ENCODE measurements at regions not wholly inside any gene's neighbourhood (a gene's known extent, or its start where the extent isn't known, plus 50 kb on each side); places are given as distances from the start of the nearest gene placed in this dataset.

GRCh38 chr12:3959799-3960560, 86.8 kb upstream of the PARP11 start:
- Histone ChIP-seq H3K4me1 (no peaks in the 10 kb centered on the region), H3K27me3 (no peaks in the 10 kb centered on the region), H3K27ac (no peak overlapping the region), H3K36me3 (no peaks in the 10 kb centered on the region), H3K9me3 (no peaks in the 10 kb centered on the region), H3K4me3 (no peak overlapping the region)
- intact Hi-C loops (cut with DNase I), result no loop called here
- TF ChIP-seq CTCF (IDR thresholded peaks at IDR 0.05), result no peak
- DNase-seq (ENCODE audit: low spot score in 2 of 2), result no peak

GRCh38 chr12:3958534-3958933, 85.3 kb upstream of the PARP11 start:
- H3K4me1 ChIP-seq, result no peaks in the 10 kb centered on the region
- no peak overlapping the region for H3K27ac ChIP-seq
- no peaks in the 10 kb centered on the region for H3K36me3 ChIP-seq
- H3K4me3 ChIP-seq, result no peak overlapping the region
- no peaks in the 10 kb centered on the region for H3K9me3 ChIP-seq
- no peak for TF ChIP-seq CTCF (IDR thresholded peaks at IDR 0.05)
- intact Hi-C loops (cut with DNase I), result no loop called here
- no peaks in the 10 kb centered on the region for H3K27me3 ChIP-seq
- no peak for DNase-seq (ENCODE audit: low spot score in 2 of 2)

- intact Hi-C loops (cut with DNase I), result no loop called here
- H3K36me3 ChIP-seq, result no peaks in the 10 kb centered on the region
- H3K4me1 ChIP-seq, result no peaks in the 10 kb centered on the region
- no peaks in the 10 kb centered on the region for H3K27me3 ChIP-seq
- no peak overlapping the region for H3K27ac ChIP-seq
- no peaks in the 10 kb centered on the region for H3K9me3 ChIP-seq
- H3K4me3 ChIP-seq, result no peak overlapping the region
- no peak for DNase-seq (ENCODE audit: low spot score in 2 of 2)
- no peak for TF ChIP-seq CTCF (IDR thresholded peaks at IDR 0.05)
These were observed 78.4 kb upstream of the PARP11 start for GRCh38 chr12:3951380-3952135.

DNA sequence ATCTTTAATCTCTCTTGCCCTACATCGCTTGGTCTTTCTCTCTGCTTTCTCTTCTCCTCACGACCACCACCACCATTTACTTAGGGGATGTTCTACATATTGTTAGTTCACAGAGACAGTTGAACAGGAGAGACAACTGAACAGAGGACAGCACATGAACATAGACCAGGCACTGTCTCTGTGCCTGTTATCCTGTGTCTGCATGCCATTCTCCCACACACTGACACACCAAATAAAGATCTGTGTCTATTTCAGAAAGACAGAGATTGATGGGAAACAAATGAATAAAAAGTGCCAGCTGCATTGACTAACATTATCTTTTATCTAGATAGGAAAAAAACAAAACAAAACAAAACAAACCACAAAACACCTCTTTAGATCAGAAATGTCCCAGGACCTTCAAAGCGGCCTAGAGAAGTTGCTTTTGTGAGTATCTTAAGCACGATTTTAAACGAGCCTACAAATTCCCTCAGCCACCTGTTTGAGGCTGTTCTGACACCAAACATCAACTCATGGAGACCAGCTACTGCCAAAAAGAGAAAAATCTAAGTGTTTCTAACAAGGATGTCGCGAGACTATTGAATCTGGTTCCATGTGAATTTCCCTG, 77.6 kb upstream of the PARP11 start:
- Histone ChIP-seq H3K27ac (no peak overlapping the region), H3K9me3 (no peaks in the 10 kb centered on the region), H3K27me3 (no peaks in the 10 kb centered on the region), H3K36me3 (no peaks in the 10 kb centered on the region), H3K4me1 (no peaks in the 10 kb centered on the region), H3K4me3 (no peak overlapping the region)
- intact Hi-C loops (cut with DNase I), result no loop called here
- DNase-seq (ENCODE audit: low spot score in 2 of 2), result no peak
- no peak for TF ChIP-seq CTCF (IDR thresholded peaks at IDR 0.05)

- intact Hi-C loops (cut with DNase I), result no loop called here
These were observed 74.6 kb upstream of the PARP11 start for GRCh38 chr12:3947781-3948180.

More at GRCh38 chr12:3947781-3948180, 74.6 kb upstream of the PARP11 start:
- DNase-seq (ENCODE audit: low spot score in 2 of 2), result no peak
- H3K4me3 ChIP-seq, result no peak overlapping the region
- H3K27ac ChIP-seq, result no peak overlapping the region
- no peaks in the 10 kb centered on the region for H3K4me1 ChIP-seq
- H3K9me3 ChIP-seq, result no peaks in the 10 kb centered on the region
- H3K27me3 ChIP-seq, result no peaks in the 10 kb centered on the region
- TF ChIP-seq CTCF (IDR thresholded peaks at IDR 0.05), result no peak
- H3K36me3 ChIP-seq, result no peaks in the 10 kb centered on the region

Measured in ascending aorta (tissue), 2 donors.